Fibroblast of skin of right quadriceps (primary cell): ENCODE measurements at regions not wholly inside any gene's neighbourhood (a gene's known extent, or its start where the extent isn't known, plus 50 kb on each side); places are given as distances from the start of the nearest gene placed in this dataset.
"Not testable (repeated sequence)": the region's sequence is repeated elsewhere in the genome, so short reads cannot be mapped to it uniquely, and the experiment has no call there.

ENCODE experiments used
- DNase-seq: peaks from one replicate; pipeline ENCODE4 v3.0.0-alpha.2; 2013

DNA sequence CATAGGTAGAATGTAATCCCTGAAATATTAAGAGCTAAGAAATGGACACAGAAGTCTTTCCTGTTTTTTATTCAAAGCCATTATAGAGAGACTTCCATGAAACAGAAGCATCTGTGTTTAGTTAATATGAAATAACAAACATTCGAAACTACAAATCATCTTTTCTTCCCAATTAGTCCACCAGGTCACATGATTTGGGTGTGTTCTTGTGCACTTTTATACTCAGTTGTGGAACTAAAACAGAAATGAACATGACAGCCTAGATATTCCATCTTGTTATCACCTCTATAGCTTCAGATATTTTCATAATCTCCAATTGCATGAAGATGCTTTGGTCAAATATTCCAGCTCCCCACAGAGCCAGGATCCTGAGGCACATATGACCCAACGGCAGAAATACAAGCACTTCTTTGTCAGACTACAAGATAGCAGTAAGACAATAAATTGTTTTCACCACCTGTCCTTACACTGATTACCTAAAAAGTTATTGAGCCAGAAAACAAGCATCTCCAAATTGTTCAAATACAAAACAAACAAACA lies 116.8 kb upstream of the BEND6 start:
- DNase-seq, result no peak

- no peak for DNase-seq
These were observed 117.5 kb upstream of the BEND6 start for GRCh38 chr6:56837322-56837894.

DNA sequence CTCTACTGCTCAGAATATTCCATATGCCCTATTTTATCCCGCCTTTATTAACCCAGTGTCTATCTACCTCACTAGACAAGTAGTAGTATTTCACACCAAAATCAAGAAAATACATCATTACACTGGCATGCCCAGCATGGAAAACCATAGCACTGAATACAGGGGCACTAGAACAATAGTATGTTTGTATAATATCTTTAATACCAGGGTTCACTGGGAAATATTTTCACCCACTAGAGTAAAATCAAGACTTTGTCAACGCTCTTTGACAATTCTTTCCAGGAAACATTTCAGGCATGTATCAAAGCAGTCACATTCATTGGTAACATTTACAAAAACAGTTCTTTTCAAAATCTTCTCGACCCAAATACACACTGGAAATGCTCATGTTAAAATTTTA lies 119.3 kb upstream of the BEND6 start:
- DNase-seq, result no peak

DNA sequence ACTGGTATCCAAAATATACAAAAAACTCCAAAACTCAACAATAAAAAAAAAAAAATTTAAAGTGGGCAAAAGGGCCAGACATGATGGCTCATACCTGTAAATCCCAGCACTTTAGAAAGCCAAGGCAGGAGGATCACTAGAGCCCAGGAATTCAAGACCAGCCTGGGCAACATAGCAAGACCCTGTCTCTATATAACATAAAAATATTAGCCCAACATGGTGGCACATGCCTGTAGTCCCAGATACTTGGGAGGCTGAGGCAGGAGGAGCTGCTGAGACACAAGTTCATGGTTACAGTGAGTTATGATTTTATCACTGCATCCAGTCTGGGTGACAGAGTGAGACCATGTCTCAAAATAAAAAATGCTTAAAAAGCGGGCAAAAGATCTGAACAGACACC lies 121.0 kb upstream of the BEND6 start:
- DNase-seq, result no peak

DNA sequence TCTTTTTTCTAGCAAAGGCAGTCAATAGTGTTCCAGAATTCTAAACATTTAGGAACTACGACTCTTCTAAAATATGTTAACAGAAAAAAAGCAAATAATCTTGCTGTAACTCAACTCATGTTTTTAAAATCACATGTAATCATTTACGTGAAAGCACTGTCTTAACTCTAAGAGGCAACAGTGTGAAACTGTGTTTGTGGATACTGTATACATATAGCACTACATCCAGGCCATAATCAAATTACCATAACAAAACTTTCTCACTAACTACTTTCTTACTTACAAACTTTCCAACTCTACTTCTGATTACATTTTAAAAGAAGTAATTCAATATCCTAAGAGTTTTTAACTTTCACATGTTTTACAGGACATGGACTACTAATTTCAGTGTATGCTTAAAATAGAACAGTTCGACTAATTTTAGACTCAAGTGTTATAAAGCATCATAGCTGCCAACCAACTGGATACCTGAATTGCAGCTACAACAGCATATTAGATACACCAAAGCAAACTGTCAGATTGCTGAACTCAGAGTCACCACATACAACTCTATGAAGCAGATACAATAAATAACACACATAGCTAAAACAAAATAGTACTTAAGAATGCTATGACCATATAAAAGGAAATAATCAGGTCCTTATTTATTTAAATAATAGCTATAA lies 121.6 kb upstream of the BEND6 start:
- no peak for DNase-seq

DNA sequence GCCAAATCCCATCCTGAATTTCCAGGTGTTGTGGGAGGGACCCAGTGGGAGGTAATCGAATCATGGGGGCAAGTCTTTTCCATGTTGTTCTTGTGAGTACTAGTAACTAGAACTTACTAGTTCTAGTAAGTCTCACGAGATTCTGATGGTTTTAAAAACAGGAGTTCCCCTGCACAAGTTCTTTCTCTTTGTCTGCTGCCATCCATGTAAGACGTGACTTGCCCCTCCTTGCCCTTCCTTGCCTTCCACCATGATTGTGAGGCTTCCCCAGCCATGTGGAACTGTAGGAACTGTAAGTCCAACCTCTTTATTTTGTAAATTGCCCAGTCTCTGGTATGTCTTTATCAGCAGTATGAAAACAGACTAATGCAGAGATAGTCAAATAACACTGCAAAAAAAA lies 122.7 kb upstream of the BEND6 start:
- DNase-seq, result no peak

DNA sequence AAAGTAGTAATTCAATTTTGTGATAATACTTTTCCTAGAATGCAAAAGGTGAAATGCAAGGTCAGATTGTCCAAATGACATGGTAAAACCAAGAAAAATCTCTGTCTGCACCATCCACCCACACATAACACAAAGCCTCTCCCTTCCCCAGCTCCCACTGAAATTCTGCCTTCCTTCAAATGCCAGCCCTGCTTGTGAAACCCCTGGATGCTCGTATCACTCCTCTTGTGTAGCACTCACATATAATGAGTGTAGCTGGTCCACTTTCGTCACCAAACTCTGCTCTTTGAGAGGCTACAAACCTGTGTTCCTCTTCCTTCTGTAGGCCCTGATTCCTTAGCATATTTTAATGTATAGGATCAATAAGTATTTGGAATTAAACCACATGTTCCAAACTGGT lies 123.6 kb upstream of the BEND6 start:
- DNase-seq, result no peak

DNA sequence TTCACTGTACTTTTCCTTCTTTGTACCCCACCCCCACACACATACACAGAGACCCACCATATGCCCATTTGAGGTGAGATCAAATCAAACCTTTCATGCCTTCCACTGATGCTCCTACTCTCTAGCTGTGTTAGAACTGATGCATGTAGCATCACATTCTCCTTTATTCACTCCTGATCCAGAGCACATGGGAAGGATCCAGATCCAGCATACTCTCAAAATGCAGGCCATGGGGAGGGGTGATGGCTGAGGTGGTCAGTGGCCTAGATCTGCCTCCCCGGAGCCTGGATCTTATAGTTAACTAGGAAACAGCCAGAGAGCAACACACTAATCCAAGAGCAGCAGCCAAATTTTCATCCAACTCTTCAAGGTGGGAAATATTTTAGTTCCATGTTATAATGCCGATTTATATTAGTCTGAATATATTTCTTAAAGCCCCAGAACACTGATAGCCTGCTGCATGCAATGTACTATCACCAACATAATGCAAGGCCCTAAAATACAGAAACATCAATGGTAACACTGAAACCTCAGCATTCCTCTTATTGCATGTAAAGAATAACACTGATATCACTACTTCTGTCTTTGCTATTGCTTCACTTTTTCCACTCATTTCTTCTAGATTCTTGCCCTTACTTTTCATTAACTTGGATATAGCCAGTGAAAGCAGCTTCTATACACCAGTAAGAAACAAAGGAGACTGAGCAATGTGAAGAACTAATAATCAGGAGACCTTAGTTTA lies 126.8 kb upstream of the BEND6 start:
- DNase-seq, result no peak

DNA sequence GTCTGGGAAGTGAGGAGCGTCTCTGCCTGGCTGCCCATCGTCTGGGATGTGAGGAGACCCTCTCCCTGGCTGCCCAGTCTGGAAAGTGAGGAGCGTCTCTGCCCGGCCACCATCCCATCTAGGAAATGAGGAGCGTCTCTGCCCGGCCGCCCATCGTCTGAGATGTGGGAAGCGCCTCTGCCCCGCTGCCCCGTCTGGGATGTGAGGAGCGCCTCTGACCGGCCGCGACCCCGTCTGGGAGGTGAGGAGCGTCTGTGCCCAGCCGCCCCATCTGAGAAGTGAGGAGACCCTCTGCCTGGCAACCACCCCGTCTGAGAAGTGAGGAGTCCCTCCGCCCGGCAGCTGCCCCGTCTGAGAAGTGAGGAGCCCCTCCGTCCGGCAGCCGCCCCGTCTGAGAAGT lies 130.5 kb upstream of the BEND6 start:
- DNase-seq, result not testable (repeated sequence)

DNA sequence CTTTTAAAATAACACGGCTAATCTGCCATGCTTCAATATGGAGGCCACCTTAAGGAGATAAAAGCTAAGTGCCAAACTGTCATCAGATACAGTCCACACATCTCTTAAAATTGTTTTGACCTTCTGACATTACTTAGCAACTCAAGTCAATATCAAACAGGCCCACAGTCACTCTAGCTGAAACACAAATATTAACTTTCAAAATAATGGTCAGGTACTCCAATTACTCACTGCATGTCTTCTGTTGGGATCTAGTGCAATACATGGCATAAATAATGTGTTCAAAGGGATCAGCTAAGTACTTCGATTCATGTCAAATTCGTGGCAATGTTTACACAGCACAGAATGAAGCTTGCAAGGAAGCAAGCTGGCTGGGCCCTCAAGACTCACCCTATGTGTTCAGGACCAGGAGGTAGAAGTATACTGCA lies 133.9 kb upstream of the BEND6 start:
- no peak for DNase-seq

DNA sequence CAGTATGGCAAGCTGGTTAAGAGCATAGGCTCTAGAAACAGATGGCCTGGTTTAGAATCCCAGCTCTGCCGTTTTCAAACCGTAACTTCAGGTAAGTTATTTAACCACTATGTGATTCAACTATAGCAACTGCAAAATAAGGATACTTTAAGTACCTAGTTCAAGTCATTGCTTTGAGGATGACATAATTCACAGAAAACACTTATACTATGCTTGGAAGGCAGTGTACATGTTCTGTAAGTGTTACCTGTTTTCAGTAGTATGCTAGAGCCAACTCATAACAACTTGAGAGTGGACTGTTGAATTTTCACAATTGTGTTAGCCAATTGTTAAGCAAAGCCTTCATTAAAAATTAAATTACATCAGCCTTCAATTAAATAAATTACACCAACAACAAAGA lies 134.8 kb upstream of the BEND6 start:
- DNase-seq, result no peak

DNA sequence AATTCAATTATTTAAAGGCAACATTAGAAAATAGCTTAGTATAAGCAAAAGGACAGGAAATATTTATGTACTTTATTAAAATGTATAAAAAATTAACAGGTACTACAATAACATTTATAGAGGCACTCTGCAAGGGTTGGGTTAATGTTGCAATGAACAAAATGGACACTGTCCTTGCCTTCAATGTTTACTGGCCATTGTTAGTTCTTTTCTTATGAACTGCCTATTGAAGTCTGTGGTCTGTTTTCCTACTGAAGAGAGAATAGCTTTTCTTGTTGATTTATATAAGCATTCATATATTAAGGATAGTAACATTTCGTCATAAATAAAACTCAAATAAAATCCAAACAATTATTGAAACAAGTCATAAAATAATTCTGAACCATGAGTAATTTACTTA lies 135.3 kb upstream of the BEND6 start:
- DNase-seq, result no peak

- DNase-seq, result no peak
These were observed 138.5 kb upstream of the BEND6 start for GRCh38 chr6:56816370-56816769.

- DNase-seq, result no peak
These were observed 139.5 kb upstream of the BEND6 start for GRCh38 chr6:56815436-56815835.

DNA sequence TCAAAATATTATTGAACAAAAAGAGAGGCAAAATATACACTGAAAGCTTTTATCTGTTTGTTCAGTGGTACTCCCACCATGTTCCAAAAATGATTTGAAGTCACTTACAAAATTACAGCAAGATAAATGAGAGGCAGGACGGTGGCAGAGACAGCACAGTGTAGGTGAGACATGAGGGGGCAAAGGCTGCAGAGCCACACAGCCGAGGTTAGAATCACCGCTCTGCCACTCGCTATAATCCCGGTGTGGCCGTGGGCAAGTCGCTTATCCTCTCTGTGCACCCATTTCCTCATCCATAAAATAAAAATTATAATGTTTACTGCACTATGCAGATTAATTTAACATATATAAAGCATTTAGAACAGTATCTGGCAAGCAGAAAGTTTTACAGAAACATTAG lies 140.1 kb upstream of the BEND6 start:
- no peak for DNase-seq

- DNase-seq, result no peak
These were observed 140.6 kb upstream of the BEND6 start for GRCh38 chr6:56814308-56814707.

- DNase-seq, result not testable (repeated sequence)
These were observed 142.1 kb upstream of the BEND6 start for GRCh38 chr6:56812851-56813250.

DNA sequence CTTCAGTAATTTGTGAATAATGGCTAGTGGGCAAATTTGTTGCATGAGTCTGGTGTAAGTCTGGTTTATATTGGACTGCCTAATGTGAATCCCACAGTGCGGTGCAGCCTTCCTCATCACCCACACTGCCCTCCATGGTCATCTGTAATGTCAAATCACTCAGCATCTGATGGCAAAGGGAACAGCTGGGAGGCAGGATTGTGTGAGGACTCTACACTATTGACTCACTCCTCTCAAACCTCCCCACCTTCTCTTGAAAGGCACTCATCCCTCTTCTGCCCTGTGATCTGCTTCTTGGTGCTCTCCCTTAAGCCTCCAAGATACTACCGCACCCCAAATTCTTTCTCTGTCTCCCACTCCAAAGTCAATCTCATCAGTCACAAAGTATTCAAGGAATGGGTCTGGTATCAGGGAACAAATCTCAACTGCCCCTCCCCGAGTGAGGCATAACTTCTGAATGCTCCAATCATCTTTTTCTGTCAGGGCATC lies 146.0 kb upstream of the BEND6 start:
- DNase-seq, result peak; percentile 77

GRCh38 chr6:56807989-56808337 lies 146.9 kb upstream of the BEND6 start:
- no peak for DNase-seq

DNA sequence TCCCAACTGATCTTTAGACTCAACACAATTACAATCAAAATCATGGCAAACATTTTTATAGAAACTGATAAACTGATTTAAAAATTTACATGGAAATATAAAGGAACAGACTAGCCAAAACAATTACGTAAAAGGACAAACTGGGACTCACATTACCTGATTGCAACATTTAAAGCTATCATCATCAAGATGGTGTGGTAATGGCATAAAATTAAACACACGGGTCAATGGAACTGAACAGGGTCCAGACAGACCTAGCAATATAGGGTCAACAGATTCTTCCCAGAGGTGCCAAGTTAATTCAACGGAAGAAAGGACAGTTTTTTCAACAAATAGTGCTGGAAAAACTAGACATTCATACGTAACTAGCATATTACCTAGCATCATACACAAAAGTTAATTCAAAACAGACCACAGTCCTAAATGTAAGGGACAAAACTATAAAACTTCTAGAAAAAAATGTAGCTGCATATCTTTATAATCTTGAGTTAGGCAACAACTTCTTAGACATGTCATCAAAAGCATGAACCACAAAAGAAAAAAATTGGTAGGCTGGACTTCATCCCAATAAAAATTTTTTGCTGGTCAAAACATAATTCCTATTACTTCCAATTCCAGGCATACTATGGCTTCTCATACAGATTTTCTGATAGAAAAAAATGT lies 147.4 kb upstream of the BEND6 start:
- peak; percentile 67 for DNase-seq

GRCh38 chr6:56806368-56806767 lies 148.5 kb upstream of the BEND6 start:
- DNase-seq, result no peak

DNA sequence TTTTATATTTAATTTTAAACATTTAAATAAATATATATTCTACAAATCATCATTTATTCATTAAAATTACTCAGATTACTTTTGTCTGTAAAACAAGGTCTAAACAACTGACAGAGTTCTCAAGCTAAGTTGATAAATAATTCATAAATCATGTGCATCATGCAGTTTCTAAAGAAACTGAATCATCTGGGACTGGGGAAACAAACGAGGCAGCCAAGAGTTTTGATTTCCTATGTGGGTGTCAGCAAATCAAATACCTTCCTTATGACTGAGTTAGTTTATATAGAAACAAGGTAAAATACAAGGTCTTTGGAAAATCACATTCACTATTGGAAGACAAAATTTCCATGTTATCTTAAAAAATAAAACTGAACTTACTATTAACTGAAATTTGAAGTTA lies 149.9 kb upstream of the BEND6 start:
- peak; percentile 73 for DNase-seq

DNA sequence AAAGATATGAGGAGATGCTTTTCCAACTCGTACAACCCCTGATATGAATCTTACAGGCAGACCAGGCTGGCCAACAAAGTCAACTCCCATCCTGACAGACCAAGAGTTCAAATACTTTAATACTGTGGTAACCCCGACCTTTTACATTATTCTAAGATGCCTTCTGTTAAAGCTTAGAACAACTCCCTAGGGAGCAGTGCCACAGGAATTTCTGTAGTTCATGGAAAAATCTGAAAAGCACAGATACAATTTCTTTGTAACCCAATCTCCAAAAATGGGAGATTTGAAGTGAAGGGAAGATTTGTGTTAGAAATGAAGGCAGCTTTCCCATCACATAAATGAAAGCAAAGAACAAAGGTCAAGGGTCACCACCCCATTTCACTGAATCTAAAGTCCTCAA lies 151.3 kb upstream of the BEND6 start:
- peak; percentile 84 for DNase-seq

GRCh38 chr6:56802584-56802983 lies 152.3 kb upstream of the BEND6 start:
- peak; percentile 82 for DNase-seq
